A549 (cell line): ENCODE measurements at regions not wholly inside any gene's neighbourhood (a gene's known extent, or its start where the extent isn't known, plus 50 kb on each side); places are given as distances from the start of the nearest gene placed in this dataset.

Experiments used
- CTCF ChIP-seq: fragments of >200 bp; sonication (Bioruptor Twin); formaldehyde crosslinking; IDR thresholded peaks from 3 replicates; pipeline ENCODE4 v1.5.1; 2016
- KDM1A ChIP-seq: fragments of 200-600 bp; sonication (generic); IDR thresholded peaks from 2 replicates; pipeline ENCODE4 v1.6.1; 2016; ENCODE audit warnings: low read depth, mild to moderate bottlenecking
- POLR2A ChIP-seq: IDR thresholded peaks from 2 replicates; pipeline ENCODE4 v1.6.1; 2012; ENCODE audit warnings: mild to moderate bottlenecking, low read length
- RAD21 ChIP-seq, 2 experiments: fragments of >200 bp in 1 of 2; sonication (Bioruptor Twin) in 1 of 2; formaldehyde crosslinking in 1 of 2; IDR thresholded peaks in 1 of 2; conservative IDR thresholded peaks in 1 of 2; 2 replicates in 1 of 2; 3 replicates in 1 of 2; pipeline ENCODE4 v1.6.1; 2012 to 2018; ENCODE audit warnings: inconsistent platforms in 1 of 2
- RFX5 ChIP-seq: fragments of 450-650 bp; IDR thresholded peaks from 2 replicates; pipeline ENCODE4 v1.7.1; 2014; ENCODE audit warnings: antibody characterized with exemption, mild to moderate bottlenecking, moderate library complexity
- ZFP36 ChIP-seq: fragments of 450-650 bp; IDR thresholded peaks from 2 replicates; pipeline ENCODE4 v1.6.1; 2014; ENCODE audit warnings: borderline replicate concordance; ENCODE audit not compliant: partially characterized antibody

- no peak for TF ChIP-seq KDM1A
- no peak for TF ChIP-seq POLR2A
- no peak for TF ChIP-seq RAD21 (conservative IDR thresholded peaks at IDR 0.05 in 1 of 2, IDR thresholded peaks at IDR 0.05 in 1 of 2)
- TF ChIP-seq RFX5, result no peak
- no peak for TF ChIP-seq CTCF
- TF ChIP-seq ZFP36, result no peak
These were observed 132.1 kb upstream of the TSHZ2 start for GRCh38 chr20:52840041-52840440.
